ENCODE measurements at regions not wholly inside any gene's neighbourhood (a gene's known extent, or its start where the extent isn't known, plus 50 kb on each side); places are given as distances from the start of the nearest gene placed in this dataset.

GRCh38 chr2:568639-569235 is 108.5 kb downstream of the TMEM18 start:
- TF ChIP-seq CTCF (IDR thresholded peaks at IDR 0.05) (no peak), POLR2A (IDR thresholded peaks at IDR 0.05) (no peak)

All from thyroid gland (tissue), 4 donors.